MCF 10A (cell line): ENCODE measurements at regions not wholly inside any gene's neighbourhood (a gene's known extent, or its start where the extent isn't known, plus 50 kb on each side); places are given as distances from the start of the nearest gene placed in this dataset.

Source experiments
- BruUV-seq: library from RNA; stranded (reverse); fragments of 400-500 nt; replicated peaks from 2 replicates; lab custom pipeline; 2021; lab: Mats Ljungman, UMichigan
- CTCF ChIA-PET: fragments of 300-600 bp; sonication (Branson Sonifier 250); formaldehyde crosslinking; extraction: SDS; loops from one replicate; lab custom pipeline; 2021; ENCODE audit warnings: antibody characterized with exemption, inconsistent platforms; lab: Yijun Ruan, JAX
- POLR2A ChIA-PET: fragments of 300-600, 350-650 bp; sonication (Branson Sonifier 250); formaldehyde crosslinking; extraction: SDS; loops from one replicate; lab custom pipeline; 2020; ENCODE audit warnings: antibody characterized with exemption, inconsistent platforms; lab: Yijun Ruan, JAX
- DNase-seq: peaks from one replicate; pipeline ENCODE4 v3.0.0-alpha.2; 2018; ENCODE audit not compliant: unreplicated experiment
- H3K27ac Mint-ChIP-seq: one replicate; pipeline ENCODE4 v1.8.0; 2022; ENCODE audit warnings: mild to moderate bottlenecking, low read depth, mixed read lengths; ENCODE audit not compliant: unreplicated experiment
- H3K27me3 Mint-ChIP-seq: one replicate; pipeline ENCODE4 v1.8.0; 2022; ENCODE audit warnings: mixed read lengths; ENCODE audit not compliant: insufficient read depth, unreplicated experiment
- H3K36me3 Mint-ChIP-seq: one replicate; pipeline ENCODE4 v1.8.0; 2022; ENCODE audit warnings: mild to moderate bottlenecking, moderate library complexity, mixed read lengths; ENCODE audit not compliant: insufficient read depth, unreplicated experiment
- H3K4me1 Mint-ChIP-seq: one replicate; pipeline ENCODE4 v1.8.0; 2022; ENCODE audit warnings: mixed read lengths; ENCODE audit not compliant: insufficient read depth, unreplicated experiment
- H3K4me3 Mint-ChIP-seq: one replicate; pipeline ENCODE4 v1.8.0; 2022; ENCODE audit warnings: mild to moderate bottlenecking, moderate library complexity, mixed read lengths; ENCODE audit not compliant: unreplicated experiment
- H3K9me3 Mint-ChIP-seq: one replicate; pipeline ENCODE4 v1.8.0; 2022; ENCODE audit warnings: mixed read lengths; ENCODE audit not compliant: unreplicated experiment
- CTCF ChIP-seq: fragments of 200-600 bp; IDR thresholded peaks from one replicate; pipeline ENCODE4 v1.8.0; 2022; ENCODE audit warnings: antibody characterized with exemption, mild to moderate bottlenecking; ENCODE audit not compliant: unreplicated experiment
- intact Hi-C: fragments of 100-400 bp; cut with micrococcal nuclease; formaldehyde crosslinking; loops from 2 replicates; pipeline ENCODE4 v1.14.1; 2022

DNA sequence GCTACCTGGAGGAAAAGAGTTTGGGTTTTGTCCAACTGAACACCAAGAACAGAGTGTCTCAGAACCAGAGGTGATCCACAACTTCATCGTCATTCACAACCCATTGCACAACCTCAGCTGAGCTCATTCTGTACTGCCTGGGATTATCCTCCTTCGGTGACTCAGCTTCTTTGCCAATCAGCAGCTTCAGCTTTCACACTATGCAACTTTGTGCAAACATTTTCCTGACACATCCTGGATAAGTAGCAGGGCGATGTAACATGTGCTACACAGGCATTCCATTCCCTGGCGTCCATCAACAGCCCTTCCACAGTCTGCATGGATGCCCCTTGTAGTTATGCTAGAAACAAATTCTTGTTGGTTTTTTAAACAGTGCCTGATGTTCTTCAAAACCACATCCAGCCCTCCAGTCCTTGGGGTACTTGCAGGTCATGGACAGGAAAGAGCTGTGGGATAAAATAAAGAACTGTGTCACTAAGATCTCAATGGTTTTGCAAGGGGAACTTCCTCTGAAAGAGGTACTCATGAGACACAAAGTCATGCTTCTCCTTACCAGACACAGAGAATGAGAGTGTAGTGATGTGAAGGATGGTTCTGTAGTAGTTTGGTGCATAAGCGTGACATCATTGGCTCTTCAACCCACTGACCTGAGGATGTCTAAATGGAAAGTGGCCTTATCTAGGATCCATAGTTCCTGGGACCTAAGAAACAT, 478.5 kb downstream of the KIF20B start:
- TSS peak; percentile 90 for BruUV-seq
- Mint-ChIP-seq H3K36me3 (peaks cover 13% of the 10 kb centered on the region), H3K27me3 (no peaks in the 10 kb centered on the region), H3K27ac (peak overlapping the region; percentile 99), H3K4me1 (peaks cover 54% of the 10 kb centered on the region), H3K9me3 (no peaks in the 10 kb centered on the region), H3K4me3 (peak overlapping the region; percentile 28)
- no peak for TF ChIP-seq CTCF
- POLR2A ChIA-PET, result interaction anchor here (0.6 to 7.5 kb wide), 23 partner anchors 9 to 1089 kb away, joined by 3 to 75 read pairs (median 4); no protein-coding TSS in a partner anchor
- DNase-seq, result peak; percentile 98
- CTCF ChIA-PET, result interaction anchor here (0.6 to 1.1 kb wide), 2 partner anchors 32 to 517 kb away, joined by 3 to 4 read pairs; no protein-coding TSS in a partner anchor
- intact Hi-C loops, result loop anchor here (5.0 to 10.0 kb wide), 2 partner anchors 47 to 125 kb away; no protein-coding TSS in a partner anchor

- BruUV-seq, result no TSS peak
- TF ChIP-seq CTCF, result no peak
- CTCF ChIA-PET, result interaction anchor here (0.7 kb wide), 1 partner anchor 287 kb away, joined by 3 read pairs; no protein-coding TSS in a partner anchor
- Mint-ChIP-seq H3K4me1 (peaks cover 42% of the 10 kb centered on the region), H3K36me3 (peaks cover 13% of the 10 kb centered on the region), H3K27ac (peak overlapping the region; percentile 99), H3K9me3 (no peaks in the 10 kb centered on the region), H3K27me3 (no peaks in the 10 kb centered on the region), H3K4me3 (no peak overlapping the region)
- no peak for DNase-seq
- intact Hi-C loops, result no loop called here
- POLR2A ChIA-PET, result interaction anchor here (0.9 to 2.0 kb wide), 6 partner anchors 9 to 43 kb away, joined by 3 to 11 read pairs (median 3); no protein-coding TSS in a partner anchor
These were observed 479.7 kb downstream of the KIF20B start for GRCh38 chr10:90180886-90181691.

- intact Hi-C loops, result no loop called here
- ChIA-PET POLR2A (no interaction called here), CTCF (no interaction called here)
- no peak for DNase-seq
- Mint-ChIP-seq H3K4me1 (peaks cover 41% of the 10 kb centered on the region), H3K27me3 (no peaks in the 10 kb centered on the region), H3K27ac (no peak overlapping the region), H3K4me3 (no peak overlapping the region), H3K9me3 (no peaks in the 10 kb centered on the region), H3K36me3 (peaks cover 7% of the 10 kb centered on the region)
- no TSS peak for BruUV-seq
- TF ChIP-seq CTCF, result no peak
These were observed 491.4 kb downstream of the KIF20B start for GRCh38 chr10:90192825-90193224.
